Neural progenitor cell (in vitro differentiated cells): ENCODE measurements at regions not wholly inside any gene's neighbourhood (a gene's known extent, or its start where the extent isn't known, plus 50 kb on each side); places are given as distances from the start of the nearest gene placed in this dataset.

ENCODE experiments used
- EZH2 ChIP-seq: fragments of 200-600 bp; sonication (generic); IDR thresholded peaks from 2 replicates; pipeline ENCODE4 v1.6.1; 2017; ENCODE audit warnings: antibody characterized with exemption, mild to moderate bottlenecking, moderate library complexity
- TF ChIP-seq, protein P1 (sequence below): fragments of 200-600 bp; sonication (generic); IDR thresholded peaks from 2 replicates; pipeline ENCODE4 v1.5.1; 2017; ENCODE audit warnings: antibody characterized with exemption, mild to moderate bottlenecking

DNA sequence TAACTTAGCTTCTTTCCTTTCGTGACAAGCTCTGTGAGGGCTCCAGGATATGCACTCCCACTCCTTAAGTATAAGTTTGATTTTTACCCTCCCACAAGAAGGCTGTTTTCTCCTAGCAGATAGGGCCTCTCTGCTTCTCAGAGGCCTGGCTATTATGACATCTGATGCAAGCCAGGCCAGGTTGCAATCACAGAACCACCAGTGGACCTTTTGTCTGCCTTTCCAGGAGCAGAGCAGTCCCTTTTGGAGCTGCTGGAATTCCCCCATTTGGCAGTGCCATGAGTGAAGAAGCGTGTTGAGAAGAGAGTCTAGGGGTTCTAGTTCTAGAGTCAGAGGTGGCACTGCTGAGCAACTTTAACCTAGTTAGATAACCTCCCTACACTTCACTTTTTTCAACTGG is 1004.3 kb upstream of the SEMA6D start:
- TF ChIP-seq EZH2: no peak
- TF ChIP-seq, protein P1, sequence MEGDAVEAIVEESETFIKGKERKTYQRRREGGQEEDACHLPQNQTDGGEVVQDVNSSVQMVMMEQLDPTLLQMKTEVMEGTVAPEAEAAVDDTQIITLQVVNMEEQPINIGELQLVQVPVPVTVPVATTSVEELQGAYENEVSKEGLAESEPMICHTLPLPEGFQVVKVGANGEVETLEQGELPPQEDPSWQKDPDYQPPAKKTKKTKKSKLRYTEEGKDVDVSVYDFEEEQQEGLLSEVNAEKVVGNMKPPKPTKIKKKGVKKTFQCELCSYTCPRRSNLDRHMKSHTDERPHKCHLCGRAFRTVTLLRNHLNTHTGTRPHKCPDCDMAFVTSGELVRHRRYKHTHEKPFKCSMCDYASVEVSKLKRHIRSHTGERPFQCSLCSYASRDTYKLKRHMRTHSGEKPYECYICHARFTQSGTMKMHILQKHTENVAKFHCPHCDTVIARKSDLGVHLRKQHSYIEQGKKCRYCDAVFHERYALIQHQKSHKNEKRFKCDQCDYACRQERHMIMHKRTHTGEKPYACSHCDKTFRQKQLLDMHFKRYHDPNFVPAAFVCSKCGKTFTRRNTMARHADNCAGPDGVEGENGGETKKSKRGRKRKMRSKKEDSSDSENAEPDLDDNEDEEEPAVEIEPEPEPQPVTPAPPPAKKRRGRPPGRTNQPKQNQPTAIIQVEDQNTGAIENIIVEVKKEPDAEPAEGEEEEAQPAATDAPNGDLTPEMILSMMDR: no peak
